Prostate gland (tissue), 2 donors: ENCODE measurements at regions not wholly inside any gene's neighbourhood (a gene's known extent, or its start where the extent isn't known, plus 50 kb on each side); places are given as distances from the start of the nearest gene placed in this dataset.

Experiments
- DNase-seq: peaks from one replicate; pipeline ENCODE4 v3.0.0-alpha.2; 2019; ENCODE audit warnings: low spot score
- H3K27ac ChIP-seq, 2 donors: fragments of 200-600 bp; sonication (generic); 2 replicates each; pipeline ENCODE4 v1.5.1; 2017 to 2019
- H3K27me3 ChIP-seq: fragments of 200-600 bp; sonication (generic); replicated peaks from 2 replicates; pipeline ENCODE4 v1.5.1; 2019; ENCODE audit not compliant: insufficient read depth
- H3K36me3 ChIP-seq, 2 donors: fragments of 200-600 bp; sonication (generic); 1 replicate in 1 of 2; 2 replicates in 1 of 2; pipeline versions ENCODE4 v1.5.1 to v1.8.1; 2017 to 2019
- H3K4me1 ChIP-seq: fragments of 200-600 bp; sonication (generic); replicated peaks from 2 replicates; pipeline ENCODE4 v1.5.1; 2019
- H3K4me3 ChIP-seq, 2 donors: fragments of 200-600 bp; sonication (generic); 2 replicates each; pipeline ENCODE4 v1.5.1; 2017 to 2019
- H3K9me3 ChIP-seq: fragments of 200-600 bp; sonication (generic); 2 replicates; pipeline ENCODE4 v1.5.1; 2017
- POLR2A ChIP-seq: fragments of 450-650 bp; IDR thresholded peaks from one replicate; pipeline ENCODE4 v1.6.1; 2016; ENCODE audit warnings: antibody characterized with exemption, mild to moderate bottlenecking
- POLR2AphosphoS5 ChIP-seq: sonication (generic); formaldehyde crosslinking; IDR thresholded peaks from one replicate; pipeline ENCODE4 v1.6.1; 2017; ENCODE audit warnings: antibody characterized with exemption
- WGBS: methylation state at CpG from one replicate; pipeline ENCODE4 v1.1.5; 2018; 5-methylcytosine and 5-hydroxymethylcytosine counted together
- intact Hi-C: fragments of 100-400 bp; cut with DNase I; formaldehyde crosslinking; loops from one replicate; pipeline ENCODE4 v1.14.2; 2022
- TF ChIP-seq, protein P1 (sequence below), 4 experiments: fragments of 200-600 bp in 2 of 4; fragments of 450-650 bp in 2 of 4; sonication (generic) in 2 of 4; IDR thresholded peaks; 1 replicate in 3 of 4; 2 replicates in 1 of 4; pipeline ENCODE4 v1.5.1; 2016 to 2019; ENCODE audit warnings: antibody characterized with exemption in 4 of 4, mild to moderate bottlenecking in 2 of 4, moderate library complexity in 2 of 4

DNA sequence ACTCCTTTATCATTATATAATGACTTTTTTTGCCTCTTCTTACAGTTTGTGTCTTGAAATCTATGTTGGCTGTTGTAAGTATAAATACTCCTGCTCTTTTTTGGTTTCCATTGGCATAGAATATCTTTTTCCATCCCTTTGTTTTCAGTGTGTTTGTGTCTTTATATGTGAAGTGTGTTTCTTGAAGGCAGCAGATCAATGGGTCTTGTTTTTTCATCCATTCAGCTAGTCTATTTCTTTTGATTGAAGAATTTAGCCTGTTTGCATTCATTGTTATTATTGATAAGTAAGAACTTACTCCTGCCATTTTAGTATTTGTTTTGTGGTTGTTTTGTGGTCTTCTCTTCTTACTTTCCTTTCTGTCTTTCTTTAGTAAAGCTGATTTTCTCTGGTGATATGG is 322.8 kb downstream of the PLA2G4A start:
- Histone ChIP-seq H3K9me3 (no peaks in the 10 kb centered on the region), H3K4me3 (no peak overlapping the region), H3K36me3 (no peaks in the 10 kb centered on the region), H3K27ac (no peak overlapping the region), H3K27me3 (no peaks in the 10 kb centered on the region), H3K4me1 (no peaks in the 10 kb centered on the region)
- TF ChIP-seq, protein P1, sequence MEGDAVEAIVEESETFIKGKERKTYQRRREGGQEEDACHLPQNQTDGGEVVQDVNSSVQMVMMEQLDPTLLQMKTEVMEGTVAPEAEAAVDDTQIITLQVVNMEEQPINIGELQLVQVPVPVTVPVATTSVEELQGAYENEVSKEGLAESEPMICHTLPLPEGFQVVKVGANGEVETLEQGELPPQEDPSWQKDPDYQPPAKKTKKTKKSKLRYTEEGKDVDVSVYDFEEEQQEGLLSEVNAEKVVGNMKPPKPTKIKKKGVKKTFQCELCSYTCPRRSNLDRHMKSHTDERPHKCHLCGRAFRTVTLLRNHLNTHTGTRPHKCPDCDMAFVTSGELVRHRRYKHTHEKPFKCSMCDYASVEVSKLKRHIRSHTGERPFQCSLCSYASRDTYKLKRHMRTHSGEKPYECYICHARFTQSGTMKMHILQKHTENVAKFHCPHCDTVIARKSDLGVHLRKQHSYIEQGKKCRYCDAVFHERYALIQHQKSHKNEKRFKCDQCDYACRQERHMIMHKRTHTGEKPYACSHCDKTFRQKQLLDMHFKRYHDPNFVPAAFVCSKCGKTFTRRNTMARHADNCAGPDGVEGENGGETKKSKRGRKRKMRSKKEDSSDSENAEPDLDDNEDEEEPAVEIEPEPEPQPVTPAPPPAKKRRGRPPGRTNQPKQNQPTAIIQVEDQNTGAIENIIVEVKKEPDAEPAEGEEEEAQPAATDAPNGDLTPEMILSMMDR (IDR thresholded peaks at IDR 0.05): no peak
- TF ChIP-seq POLR2AphosphoS5 (no peak), POLR2A (no peak)
- intact Hi-C loops: no loop called here
- no peak for DNase-seq

DNA sequence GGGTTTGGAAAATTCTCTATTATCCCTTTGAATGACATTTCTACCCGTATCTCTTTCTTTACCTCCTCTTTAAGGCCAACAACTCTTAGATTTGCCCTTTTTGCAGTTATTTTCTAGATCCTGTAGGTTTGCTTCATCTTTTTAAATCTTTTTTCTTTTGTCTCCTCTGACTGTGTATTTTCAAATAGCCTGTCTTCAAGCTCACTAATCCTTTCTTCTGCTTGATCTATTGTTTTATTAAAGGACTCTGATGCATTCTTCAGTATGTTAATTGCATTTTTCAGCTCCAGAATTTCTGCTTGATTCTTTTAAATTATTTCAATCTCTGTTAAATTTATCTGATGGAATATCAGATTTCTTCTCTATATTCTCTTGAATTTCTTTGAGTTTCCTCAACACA is 324.3 kb downstream of the PLA2G4A start:
- intact Hi-C loops: no loop called here
- WGBS: 0% methylated on average over 1 of the region's 1 CpG
- no peak for DNase-seq
- H3K27me3 ChIP-seq: no peaks in the 10 kb centered on the region
- no peak overlapping the region for H3K4me3 ChIP-seq
- H3K4me1 ChIP-seq: no peaks in the 10 kb centered on the region
- TF ChIP-seq POLR2AphosphoS5 (no peak), POLR2A (no peak)
- TF ChIP-seq, protein P1 (IDR thresholded peaks at IDR 0.05): no peak
- H3K9me3 ChIP-seq: no peaks in the 10 kb centered on the region
- H3K36me3 ChIP-seq: no peaks in the 10 kb centered on the region
- H3K27ac ChIP-seq: no peak overlapping the region

DNA sequence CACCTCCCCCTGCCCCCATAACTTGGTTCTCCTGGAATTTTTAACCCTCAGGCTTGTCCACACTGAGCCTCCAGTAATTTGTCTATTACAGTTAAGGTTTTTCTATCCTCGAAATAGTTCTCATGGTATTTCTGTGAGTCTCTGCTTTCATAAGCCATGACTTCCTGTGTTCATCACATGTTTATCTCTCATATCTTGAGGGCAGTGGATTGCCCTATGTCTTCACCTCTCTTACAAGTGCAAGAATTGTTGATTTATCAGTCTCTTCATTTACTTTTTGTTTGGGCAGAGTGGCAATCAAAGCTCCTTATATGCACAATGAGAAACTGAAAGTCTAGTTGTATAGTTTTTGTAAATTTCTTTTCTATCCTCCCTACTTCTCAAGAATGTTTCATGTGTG is 328.4 kb downstream of the PLA2G4A start:
- Histone ChIP-seq H3K4me1 (no peaks in the 10 kb centered on the region), H3K9me3 (no peaks in the 10 kb centered on the region), H3K27me3 (no peaks in the 10 kb centered on the region), H3K4me3 (no peak overlapping the region), H3K36me3 (no peaks in the 10 kb centered on the region), H3K27ac (no peak overlapping the region)
- TF ChIP-seq POLR2AphosphoS5: no peak
- TF ChIP-seq, protein P1 (IDR thresholded peaks at IDR 0.05): no peak
- no peak for TF ChIP-seq POLR2A
- DNase-seq: no peak
- intact Hi-C loops: no loop called here
- WGBS: 27% methylated on average over 1 of the region's 1 CpG

DNA sequence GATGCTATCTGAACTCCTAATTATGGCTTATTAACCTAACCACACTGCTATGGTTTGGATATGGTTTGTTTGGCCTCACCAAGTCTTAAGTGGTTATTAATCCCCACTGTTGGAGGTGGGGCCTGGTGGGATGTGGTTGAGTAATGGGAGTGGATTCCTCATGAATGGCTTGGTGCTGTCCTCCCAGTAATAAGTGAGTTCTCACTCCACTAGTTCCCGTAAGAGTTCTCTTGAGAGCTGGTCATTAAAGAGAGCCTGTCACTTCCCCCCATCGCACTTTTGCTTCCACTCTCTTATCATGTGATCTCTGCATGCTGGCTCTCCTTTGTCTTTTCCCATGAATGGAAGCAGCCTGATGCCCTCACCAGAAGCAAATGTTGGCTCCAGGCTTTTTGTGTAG is 328.8 kb downstream of the PLA2G4A start:
- WGBS: 41% methylated on average over 2 of the region's 2 CpGs
- H3K4me1 ChIP-seq: no peaks in the 10 kb centered on the region
- TF ChIP-seq POLR2A (no peak), POLR2AphosphoS5 (no peak)
- TF ChIP-seq, protein P1 (IDR thresholded peaks at IDR 0.05): no peak
- no peak for DNase-seq
- intact Hi-C loops: no loop called here
- no peaks in the 10 kb centered on the region for H3K9me3 ChIP-seq
- no peak overlapping the region for H3K4me3 ChIP-seq
- no peaks in the 10 kb centered on the region for H3K36me3 ChIP-seq
- no peak overlapping the region for H3K27ac ChIP-seq
- H3K27me3 ChIP-seq: no peaks in the 10 kb centered on the region

DNA sequence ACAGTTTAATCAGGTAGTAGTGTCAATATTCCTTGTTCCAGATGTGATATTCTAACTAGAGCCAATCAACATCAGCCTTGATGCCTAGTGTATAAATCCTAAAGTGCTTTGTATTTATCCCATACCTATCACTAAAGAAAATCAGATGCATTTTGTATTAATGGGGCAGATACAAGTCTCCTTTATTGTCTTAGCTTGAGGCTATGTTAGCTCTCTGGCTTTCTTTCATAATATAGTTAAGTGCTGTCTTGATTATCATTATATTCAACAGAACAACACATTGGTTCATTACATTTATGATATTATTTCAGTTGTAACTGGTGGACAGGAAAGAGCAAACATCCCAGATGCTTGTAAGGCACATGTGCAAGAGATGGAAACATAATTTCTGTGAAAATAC is 338.8 kb downstream of the PLA2G4A start:
- H3K27ac ChIP-seq: no peak overlapping the region
- H3K27me3 ChIP-seq: no peaks in the 10 kb centered on the region
- no peak overlapping the region for H3K4me3 ChIP-seq
- no peak for DNase-seq
- H3K9me3 ChIP-seq: no peaks in the 10 kb centered on the region
- no peaks in the 10 kb centered on the region for H3K36me3 ChIP-seq
- no peaks in the 10 kb centered on the region for H3K4me1 ChIP-seq
- TF ChIP-seq, protein P1 (IDR thresholded peaks at IDR 0.05): no peak
- TF ChIP-seq POLR2A (no peak), POLR2AphosphoS5 (no peak)
- intact Hi-C loops: no loop called here
